Liver (tissue), 7 donors: ENCODE measurements at regions not wholly inside any gene's neighbourhood (a gene's known extent, or its start where the extent isn't known, plus 50 kb on each side); places are given as distances from the start of the nearest gene placed in this dataset.
"Not testable (repeated sequence)": the region's sequence is repeated elsewhere in the genome, so short reads cannot be mapped to it uniquely, and the experiment has no call there.

Experiments used
- DNase-seq: peaks from one replicate; pipeline ENCODE4 v3.0.0-alpha.2; 2017; ENCODE audit warnings: low spot score
- H3K27ac ChIP-seq, 2 donors: one replicate each; pipeline ENCODE4 v1.7.0; 2013; ENCODE audit warnings: inconsistent platforms in 2 of 2, low read length in 2 of 2, control low read depth in 1 of 2, low read depth in 1 of 2, mild to moderate bottlenecking in 1 of 2
- H3K27me3 ChIP-seq, 4 donors: one replicate each; pipeline versions ENCODE4 v1.6.1 to v1.7.0; 2013; ENCODE audit warnings: low read length in 3 of 4, inconsistent platforms in 1 of 4, mild to moderate bottlenecking in 1 of 4, moderate library complexity in 1 of 4; ENCODE audit not compliant: control insufficient read depth in 4 of 4, insufficient read depth in 4 of 4
- H3K36me3 ChIP-seq, 4 donors: one replicate each; pipeline versions ENCODE4 v1.6.1 to v1.7.0; 2013; ENCODE audit warnings: low read length in 3 of 4, mild to moderate bottlenecking in 3 of 4, low read depth in 1 of 4, moderate library complexity in 1 of 4; ENCODE audit not compliant: control insufficient read depth in 4 of 4, insufficient read depth in 3 of 4
- H3K4me1 ChIP-seq, 4 donors: one replicate each; pipeline versions ENCODE4 v1.6.1 to v1.7.0; 2013; ENCODE audit warnings: low read length in 3 of 4, mild to moderate bottlenecking in 3 of 4, moderate library complexity in 1 of 4; ENCODE audit not compliant: control insufficient read depth in 4 of 4, insufficient read depth in 4 of 4
- H3K4me3 ChIP-seq, 3 donors: one replicate each; pipeline versions ENCODE4 v1.6.1 to v1.7.0; 2013; ENCODE audit warnings: low read length in 3 of 3, control low read depth in 1 of 3, low read depth in 1 of 3, mild to moderate bottlenecking in 1 of 3
- H3K9ac ChIP-seq, 2 donors: one replicate each; pipeline ENCODE4 v1.7.0; 2013; ENCODE audit warnings: low read length in 2 of 2, mild to moderate bottlenecking in 2 of 2, moderate library complexity in 2 of 2, control low read depth in 1 of 2, low read depth in 1 of 2
- H3K9me3 ChIP-seq, 4 donors: one replicate each; pipeline versions ENCODE4 v1.6.1 to v1.7.0; 2013; ENCODE audit warnings: low read length in 3 of 4; ENCODE audit not compliant: control insufficient read depth in 4 of 4
- EGR1 ChIP-seq, 2 donors: IDR thresholded peaks; 2 replicates each; pipeline ENCODE4 v1.6.1; 2016 to 2018; ENCODE audit warnings: antibody characterized with exemption in 2 of 2, low read depth in 2 of 2
- FOXA2 ChIP-seq: IDR thresholded peaks from 2 replicates; pipeline ENCODE4 v1.6.1; 2016; ENCODE audit warnings: antibody characterized with exemption
- GABPA ChIP-seq, 2 donors: IDR thresholded peaks in 1 of 2; conservative IDR thresholded peaks in 1 of 2; 2 replicates each; pipeline ENCODE4 v1.6.1; 2016; ENCODE audit warnings: antibody characterized with exemption in 2 of 2, mild to moderate bottlenecking in 1 of 2, moderate library complexity in 1 of 2
- HNF4A ChIP-seq, 2 donors: conservative IDR thresholded peaks; 2 replicates each; pipeline ENCODE4 v1.6.1; 2016; ENCODE audit warnings: antibody characterized with exemption in 2 of 2, mild to moderate bottlenecking in 2 of 2
- HNF4G ChIP-seq: IDR thresholded peaks from 2 replicates; pipeline ENCODE4 v1.6.1; 2016; ENCODE audit warnings: antibody characterized with exemption
- JUND ChIP-seq, 2 donors: IDR thresholded peaks; 2 replicates each; pipeline ENCODE4 v1.6.1; 2016; ENCODE audit warnings: antibody characterized with exemption in 2 of 2
- NR2F2 ChIP-seq: IDR thresholded peaks from 2 replicates; pipeline ENCODE4 v1.6.1; 2016; ENCODE audit warnings: antibody characterized with exemption
- RAD21 ChIP-seq, 2 donors: IDR thresholded peaks; 2 replicates each; pipeline ENCODE4 v1.6.1; 2016; ENCODE audit warnings: antibody characterized with exemption in 2 of 2, mild to moderate bottlenecking in 2 of 2
- RXRA ChIP-seq, 2 donors: IDR thresholded peaks; 2 replicates each; pipeline ENCODE4 v1.6.1; 2017 to 2018; ENCODE audit warnings: antibody characterized with exemption in 2 of 2, mild to moderate bottlenecking in 1 of 2
- SP1 ChIP-seq: IDR thresholded peaks from 2 replicates; pipeline ENCODE4 v1.6.1; 2018; ENCODE audit warnings: antibody characterized with exemption, mild to moderate bottlenecking
- YY1 ChIP-seq: IDR thresholded peaks from 2 replicates; pipeline ENCODE4 v1.6.1; 2016; ENCODE audit warnings: antibody characterized with exemption, mild to moderate bottlenecking
- WGBS: extraction: QIAGEN DNeasy Blood & Tissue Kit; methylation state at CpG from one replicate; pipeline ENCODE4 v1.1.7; 2013; 5-methylcytosine and 5-hydroxymethylcytosine counted together
- TF ChIP-seq, protein P1 (sequence below): IDR thresholded peaks from 2 replicates; pipeline ENCODE4 v1.6.1; 2016; ENCODE audit warnings: antibody characterized with exemption
- TF ChIP-seq, protein P2 (sequence below): IDR thresholded peaks from 2 replicates; pipeline ENCODE4 v1.6.1; 2016; ENCODE audit warnings: antibody characterized with exemption
- TF ChIP-seq, protein P3 (sequence below): IDR thresholded peaks from 2 replicates; pipeline ENCODE4 v1.6.1; 2016; ENCODE audit warnings: antibody characterized with exemption, mild to moderate bottlenecking
- donor health status: healthy.
- donor health status: healthy.
- donor health status: healthy.
- donor health status: healthy.

DNA sequence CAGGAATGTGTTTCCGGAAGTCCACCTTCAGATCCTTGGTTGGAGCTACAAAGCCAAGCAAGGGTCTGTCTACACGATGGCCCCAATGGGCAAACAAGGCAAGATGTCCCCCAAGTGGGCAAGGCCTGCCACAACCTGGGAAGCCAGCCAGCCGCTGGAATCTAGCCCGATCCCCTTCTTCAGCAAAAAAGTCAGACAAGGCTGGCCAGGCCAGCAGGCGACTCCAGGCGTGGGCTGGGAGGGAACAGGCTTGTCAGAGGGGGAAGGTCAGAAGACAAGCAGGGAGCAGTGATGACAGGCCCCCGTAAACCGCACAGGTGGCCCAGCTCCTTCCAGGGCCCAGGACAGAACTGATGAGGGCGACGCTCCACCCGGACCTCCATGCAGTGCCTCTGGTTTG lies 69.7 kb upstream of the WASF3 start (continued):
- TF ChIP-seq NR2F2: no peak

DNA sequence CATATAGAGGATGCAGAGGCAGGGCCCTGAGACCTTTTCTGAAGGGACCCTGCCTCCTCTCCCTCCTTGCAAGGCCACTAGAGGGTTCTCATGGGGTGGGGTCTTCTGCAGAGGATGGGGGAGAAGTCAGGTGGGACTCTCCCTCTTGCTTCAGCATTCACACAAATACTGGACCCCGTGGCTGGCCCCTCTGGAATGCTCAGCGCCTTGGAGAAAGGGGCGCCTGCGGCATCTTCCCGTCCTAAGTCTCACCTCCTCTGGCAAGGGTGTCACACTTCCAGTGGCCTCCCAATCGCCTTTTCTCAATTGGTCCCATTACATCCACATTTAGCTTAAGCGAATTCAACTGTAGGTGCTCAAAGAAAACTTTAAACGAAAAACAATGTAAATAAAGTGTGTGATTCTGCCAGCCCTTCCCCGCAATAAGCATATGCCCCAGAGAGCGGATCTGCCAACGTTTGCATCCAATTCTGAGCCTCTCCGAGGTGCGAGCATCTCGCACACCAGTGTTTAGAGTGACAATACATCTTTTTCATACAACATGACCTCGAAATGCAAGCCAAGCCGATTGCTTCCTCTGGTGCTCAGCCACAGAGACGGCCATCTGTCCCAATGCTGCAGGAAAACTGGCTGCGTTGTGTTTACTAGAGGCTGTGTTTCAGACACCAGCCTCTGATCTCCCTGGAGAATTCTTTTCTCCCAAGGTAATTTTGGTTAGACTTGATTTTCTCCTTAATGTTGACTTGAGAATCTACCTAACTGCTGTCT lies 69.1 kb upstream of the WASF3 start:
- 79% methylated on average over 18 of the region's 18 CpGs for WGBS
- Histone ChIP-seq H3K4me1 (no peaks in the 10 kb centered on the region), H3K9me3 (no peaks in the 10 kb centered on the region)

DNA sequence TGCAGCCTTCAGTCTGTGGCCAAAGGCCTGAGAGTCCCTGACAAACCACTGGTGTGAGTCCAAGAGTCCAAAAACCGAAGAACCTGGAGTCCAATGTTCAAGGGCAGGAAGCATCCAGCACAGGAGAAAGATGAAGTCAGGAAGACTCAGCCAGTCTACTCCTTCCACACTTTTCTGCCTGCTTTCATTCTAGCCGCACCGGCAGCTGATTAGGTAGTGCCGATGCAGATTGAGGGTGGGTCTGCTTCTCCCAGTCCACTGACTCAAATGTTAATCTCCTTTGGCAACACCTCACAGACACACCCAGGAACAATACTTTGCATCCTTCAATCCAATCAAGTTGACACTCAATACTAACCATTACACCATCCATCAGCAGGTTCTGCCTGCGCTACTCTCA lies 65.2 kb upstream of the WASF3 start:
- H3K27ac ChIP-seq, H3K9ac ChIP-seq, H3K4me3 ChIP-seq, H3K9me3 ChIP-seq, H3K4me1 ChIP-seq, H3K36me3 ChIP-seq, H3K27me3 ChIP-seq, DNase-seq: not testable (repeated sequence)
- TF ChIP-seq HNF4A (conservative IDR thresholded peaks at IDR 0.05): peak in 1 of 2 donors; percentile 12
- WGBS: 87% methylated on average over 5 of the region's 5 CpGs

More for the DNA sequence above, 69.1 kb upstream of the WASF3 start:
- H3K36me3 ChIP-seq: no peaks in the 10 kb centered on the region
- TF ChIP-seq JUND (IDR thresholded peaks at IDR 0.05) (no peak), SP1 (no peak), YY1 (no peak), HNF4G (no peak), RAD21 (IDR thresholded peaks at IDR 0.05) (no peak), GABPA (IDR thresholded peaks at IDR 0.05 in 1 of 2, conservative IDR thresholded peaks at IDR 0.05 in 1 of 2) (no peak), FOXA2 (no peak), RXRA (IDR thresholded peaks at IDR 0.05) (no peak), EGR1 (IDR thresholded peaks at IDR 0.05; ENCODE audit: low read depth in 2 of 2) (no peak)
- TF ChIP-seq, protein P1, sequence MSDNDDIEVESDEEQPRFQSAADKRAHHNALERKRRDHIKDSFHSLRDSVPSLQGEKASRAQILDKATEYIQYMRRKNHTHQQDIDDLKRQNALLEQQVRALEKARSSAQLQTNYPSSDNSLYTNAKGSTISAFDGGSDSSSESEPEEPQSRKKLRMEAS: no peak
- TF ChIP-seq, protein P2, sequence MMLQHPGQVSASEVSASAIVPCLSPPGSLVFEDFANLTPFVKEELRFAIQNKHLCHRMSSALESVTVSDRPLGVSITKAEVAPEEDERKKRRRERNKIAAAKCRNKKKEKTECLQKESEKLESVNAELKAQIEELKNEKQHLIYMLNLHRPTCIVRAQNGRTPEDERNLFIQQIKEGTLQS: no peak
- TF ChIP-seq, protein P3, sequence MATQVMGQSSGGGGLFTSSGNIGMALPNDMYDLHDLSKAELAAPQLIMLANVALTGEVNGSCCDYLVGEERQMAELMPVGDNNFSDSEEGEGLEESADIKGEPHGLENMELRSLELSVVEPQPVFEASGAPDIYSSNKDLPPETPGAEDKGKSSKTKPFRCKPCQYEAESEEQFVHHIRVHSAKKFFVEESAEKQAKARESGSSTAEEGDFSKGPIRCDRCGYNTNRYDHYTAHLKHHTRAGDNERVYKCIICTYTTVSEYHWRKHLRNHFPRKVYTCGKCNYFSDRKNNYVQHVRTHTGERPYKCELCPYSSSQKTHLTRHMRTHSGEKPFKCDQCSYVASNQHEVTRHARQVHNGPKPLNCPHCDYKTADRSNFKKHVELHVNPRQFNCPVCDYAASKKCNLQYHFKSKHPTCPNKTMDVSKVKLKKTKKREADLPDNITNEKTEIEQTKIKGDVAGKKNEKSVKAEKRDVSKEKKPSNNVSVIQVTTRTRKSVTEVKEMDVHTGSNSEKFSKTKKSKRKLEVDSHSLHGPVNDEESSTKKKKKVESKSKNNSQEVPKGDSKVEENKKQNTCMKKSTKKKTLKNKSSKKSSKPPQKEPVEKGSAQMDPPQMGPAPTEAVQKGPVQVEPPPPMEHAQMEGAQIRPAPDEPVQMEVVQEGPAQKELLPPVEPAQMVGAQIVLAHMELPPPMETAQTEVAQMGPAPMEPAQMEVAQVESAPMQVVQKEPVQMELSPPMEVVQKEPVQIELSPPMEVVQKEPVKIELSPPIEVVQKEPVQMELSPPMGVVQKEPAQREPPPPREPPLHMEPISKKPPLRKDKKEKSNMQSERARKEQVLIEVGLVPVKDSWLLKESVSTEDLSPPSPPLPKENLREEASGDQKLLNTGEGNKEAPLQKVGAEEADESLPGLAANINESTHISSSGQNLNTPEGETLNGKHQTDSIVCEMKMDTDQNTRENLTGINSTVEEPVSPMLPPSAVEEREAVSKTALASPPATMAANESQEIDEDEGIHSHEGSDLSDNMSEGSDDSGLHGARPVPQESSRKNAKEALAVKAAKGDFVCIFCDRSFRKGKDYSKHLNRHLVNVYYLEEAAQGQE: no peak
- H3K4me3 ChIP-seq: no peak overlapping the region
- no peak overlapping the region for H3K9ac ChIP-seq
- DNase-seq: no peak
- no peaks in the 10 kb centered on the region for H3K27me3 ChIP-seq
- H3K27ac ChIP-seq: no peak overlapping the region
